ENCODE measurements at regions not wholly inside any gene's neighbourhood (a gene's known extent, or its start where the extent isn't known, plus 50 kb on each side); places are given as distances from the start of the nearest gene placed in this dataset.

DNA sequence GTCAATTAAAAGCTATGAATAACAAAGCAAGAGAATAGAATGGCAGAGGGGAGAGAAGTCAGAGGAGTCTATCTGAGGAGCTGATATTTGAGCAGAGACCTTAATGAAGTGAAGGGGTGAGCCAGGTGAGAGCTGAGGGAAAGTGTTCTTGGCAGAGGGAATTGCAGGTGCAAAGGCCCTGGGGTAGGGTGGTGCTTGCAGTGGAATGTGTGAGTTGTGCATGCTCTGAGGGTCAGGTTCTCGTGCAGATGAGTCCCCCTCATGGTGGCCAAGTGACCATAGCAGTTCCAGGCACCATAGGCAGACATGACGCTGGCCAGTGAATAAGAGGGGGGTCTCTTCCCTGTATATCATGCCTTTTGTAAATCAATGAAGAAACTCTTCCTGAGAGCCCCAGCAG is 58.9 kb upstream of the ALX4 start:
- no peak for TF ChIP-seq POLR2A (IDR thresholded peaks at IDR 0.05)
- TF ChIP-seq, protein P1, sequence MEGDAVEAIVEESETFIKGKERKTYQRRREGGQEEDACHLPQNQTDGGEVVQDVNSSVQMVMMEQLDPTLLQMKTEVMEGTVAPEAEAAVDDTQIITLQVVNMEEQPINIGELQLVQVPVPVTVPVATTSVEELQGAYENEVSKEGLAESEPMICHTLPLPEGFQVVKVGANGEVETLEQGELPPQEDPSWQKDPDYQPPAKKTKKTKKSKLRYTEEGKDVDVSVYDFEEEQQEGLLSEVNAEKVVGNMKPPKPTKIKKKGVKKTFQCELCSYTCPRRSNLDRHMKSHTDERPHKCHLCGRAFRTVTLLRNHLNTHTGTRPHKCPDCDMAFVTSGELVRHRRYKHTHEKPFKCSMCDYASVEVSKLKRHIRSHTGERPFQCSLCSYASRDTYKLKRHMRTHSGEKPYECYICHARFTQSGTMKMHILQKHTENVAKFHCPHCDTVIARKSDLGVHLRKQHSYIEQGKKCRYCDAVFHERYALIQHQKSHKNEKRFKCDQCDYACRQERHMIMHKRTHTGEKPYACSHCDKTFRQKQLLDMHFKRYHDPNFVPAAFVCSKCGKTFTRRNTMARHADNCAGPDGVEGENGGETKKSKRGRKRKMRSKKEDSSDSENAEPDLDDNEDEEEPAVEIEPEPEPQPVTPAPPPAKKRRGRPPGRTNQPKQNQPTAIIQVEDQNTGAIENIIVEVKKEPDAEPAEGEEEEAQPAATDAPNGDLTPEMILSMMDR (IDR thresholded peaks at IDR 0.05): no peak
